HG03039 (cell line): ENCODE measurements at regions not wholly inside any gene's neighbourhood (a gene's known extent, or its start where the extent isn't known, plus 50 kb on each side); places are given as distances from the start of the nearest gene placed in this dataset.

Source experiments
- ATAC-seq: cut with Tn5 transposase; IDR thresholded peaks from one replicate; pipeline ENCODE4 v1.9.1; 2021; ENCODE audit warnings: mild to moderate bottlenecking, moderate library complexity; ENCODE audit not compliant: unreplicated experiment

DNA sequence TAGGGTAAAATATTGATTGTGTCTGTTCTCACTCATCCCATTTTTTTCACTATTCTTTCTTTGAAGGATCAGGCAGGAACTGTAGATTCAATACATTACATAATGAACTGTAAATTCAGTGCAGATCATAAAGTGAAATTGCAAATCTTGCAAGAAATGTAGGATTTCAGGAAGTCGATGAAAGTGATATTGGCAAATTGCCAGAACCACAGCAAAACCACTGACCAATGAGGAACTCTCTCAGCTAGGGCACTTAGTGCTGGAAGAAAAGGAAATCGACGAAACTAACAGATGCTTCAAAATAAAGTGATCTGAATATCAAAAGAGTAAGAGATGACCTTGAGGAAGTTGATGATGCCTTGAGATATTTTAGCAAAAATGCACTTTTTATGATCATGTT lies 157.6 kb downstream of the AACS start:
- ATAC-seq = no peak

DNA sequence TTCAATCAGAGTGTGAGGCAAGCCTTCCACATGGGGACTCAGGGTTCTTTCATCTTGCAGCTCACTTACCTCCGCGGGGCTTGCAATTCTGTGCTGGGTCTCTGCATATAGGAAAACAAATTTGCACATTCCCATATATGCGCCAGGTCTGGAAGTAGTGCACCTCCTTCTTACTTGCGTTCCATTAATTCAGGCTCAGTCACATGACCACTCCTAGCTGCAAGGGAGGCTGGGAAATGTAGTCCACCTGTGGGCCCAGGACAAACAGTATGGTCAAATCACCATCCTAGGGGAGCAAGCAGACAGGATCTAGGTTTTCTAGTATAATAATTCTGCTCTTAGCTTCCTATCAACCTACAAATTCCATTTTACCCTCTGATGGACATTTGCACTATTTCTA lies 160.4 kb downstream of the AACS start:
- no peak for ATAC-seq

DNA sequence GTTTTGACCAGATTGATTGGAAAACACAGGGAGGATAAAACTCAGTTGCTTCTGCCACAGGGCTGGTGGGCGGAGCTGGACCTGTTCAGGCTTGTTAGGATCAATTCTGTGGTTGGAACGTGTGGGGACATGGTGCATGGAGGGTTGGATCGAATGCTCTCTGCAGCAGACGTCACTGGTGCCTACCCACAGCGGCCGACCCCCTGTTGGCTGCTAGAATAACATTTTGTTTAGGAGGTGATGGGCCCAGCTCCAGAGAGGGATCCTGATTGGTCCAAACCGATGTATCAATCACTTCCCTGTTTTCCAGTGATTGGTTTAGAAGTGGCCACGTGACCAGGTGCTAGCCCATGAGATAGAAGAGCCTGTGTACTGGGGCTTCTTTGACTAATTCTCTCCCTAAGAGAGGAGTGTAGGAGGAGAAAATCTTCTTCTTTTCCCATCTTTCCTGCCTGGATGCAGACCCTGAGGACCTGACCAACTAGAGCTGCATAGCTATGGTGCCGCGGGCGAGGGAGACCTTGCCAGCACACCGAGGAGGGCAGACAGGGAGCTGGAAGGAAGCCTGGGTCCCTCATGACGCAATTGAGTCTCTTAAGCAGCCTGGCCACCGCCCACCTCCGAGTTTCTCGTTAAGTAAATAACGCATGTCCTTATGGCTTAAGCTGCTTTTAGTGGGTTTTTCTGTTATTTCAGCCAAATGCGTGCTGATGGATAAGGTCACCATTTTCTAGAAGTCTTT lies 163.5 kb downstream of the AACS start:
- ATAC-seq = no peak

DNA sequence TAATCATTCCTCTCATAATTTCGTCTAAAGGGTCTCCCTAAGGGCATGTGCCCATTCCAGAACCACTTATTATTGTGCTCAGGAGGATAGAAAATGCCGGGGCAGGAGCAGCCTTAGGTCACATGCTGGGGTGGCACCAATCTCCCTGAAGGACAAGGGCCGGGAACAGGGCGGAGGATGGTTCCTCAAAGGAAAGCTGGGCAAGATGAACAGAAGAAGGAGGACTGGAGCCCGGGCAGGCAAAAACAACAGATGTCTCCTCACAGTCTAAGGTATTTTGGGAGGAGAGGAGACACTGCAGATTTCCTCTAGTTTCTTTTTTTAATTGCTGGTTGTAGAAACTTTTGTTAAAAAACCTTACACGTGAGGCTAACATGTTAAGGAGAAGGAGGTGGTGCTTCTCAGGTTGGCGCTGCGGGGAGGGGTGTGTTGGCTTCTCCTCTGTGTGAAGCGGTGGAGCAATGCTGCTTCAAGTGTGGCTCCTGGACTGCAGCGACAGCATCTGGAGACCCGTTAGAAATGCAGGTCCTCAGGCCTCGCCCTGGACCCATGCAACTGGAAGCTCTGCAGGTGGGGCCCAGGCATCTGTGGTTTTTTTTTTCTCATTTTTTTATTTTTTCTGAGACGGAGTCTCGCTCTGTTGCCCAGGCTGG lies 164.8 kb downstream of the AACS start:
- no peak for ATAC-seq

DNA sequence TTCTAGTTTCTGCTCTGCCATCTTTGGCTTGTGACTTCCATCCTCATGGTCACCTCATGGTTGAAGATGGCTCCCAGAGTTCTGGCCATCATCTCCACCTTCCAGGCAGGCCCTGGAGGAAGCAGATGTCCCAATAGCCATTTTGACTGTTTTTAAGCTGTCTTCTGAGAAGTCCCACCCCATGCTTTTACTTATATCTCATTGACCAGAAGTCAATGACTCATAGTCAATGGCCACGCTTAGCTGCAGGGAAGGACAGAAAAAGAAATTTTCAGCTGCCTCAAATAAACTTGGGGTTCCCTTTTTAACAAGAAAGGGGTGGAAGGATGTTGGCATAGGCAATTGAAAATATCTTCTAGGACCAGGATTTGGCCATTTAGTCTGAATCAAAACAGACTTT lies 168.1 kb downstream of the AACS start:
- ATAC-seq = no peak

DNA sequence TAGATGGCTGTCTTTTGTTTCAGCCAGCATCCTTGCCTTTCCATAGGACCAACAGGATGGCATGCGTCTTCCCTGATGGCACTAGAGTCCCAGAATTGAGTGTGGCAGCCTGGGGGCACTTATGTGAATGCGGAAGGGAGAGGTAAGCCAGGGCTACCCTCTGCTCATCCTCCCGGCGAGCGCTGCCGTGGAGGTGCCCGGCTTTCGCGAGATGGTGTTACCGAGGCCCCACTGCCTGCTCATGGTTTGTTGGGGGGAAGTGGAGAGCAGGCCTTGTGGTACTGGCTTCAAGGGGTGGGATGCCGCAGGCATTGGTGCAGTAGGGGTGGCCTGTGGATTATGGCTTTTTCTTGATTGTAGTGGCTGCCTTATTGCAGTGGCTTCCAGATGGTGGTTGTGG lies 174.3 kb downstream of the AACS start:
- no peak for ATAC-seq

DNA sequence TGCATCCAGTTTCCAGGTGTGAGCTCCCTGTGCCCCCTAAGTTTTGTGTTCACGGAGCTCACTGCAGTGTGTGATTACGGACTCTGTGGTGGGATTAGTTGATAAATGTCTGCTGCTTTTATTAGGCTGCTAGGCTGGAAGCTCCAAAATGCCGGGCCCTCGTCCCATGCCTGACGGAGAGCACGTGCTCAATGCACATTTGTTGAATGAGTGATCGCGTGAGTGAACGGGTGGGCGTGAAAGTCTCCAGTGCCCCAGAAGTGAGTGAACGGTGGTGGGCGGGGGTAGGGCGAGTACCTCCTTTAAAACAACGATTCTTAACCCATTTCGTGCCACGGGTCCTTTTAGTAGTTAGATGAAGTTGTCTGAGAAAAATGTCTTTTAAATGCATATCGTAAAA lies 175.5 kb downstream of the AACS start:
- ATAC-seq = no peak

DNA sequence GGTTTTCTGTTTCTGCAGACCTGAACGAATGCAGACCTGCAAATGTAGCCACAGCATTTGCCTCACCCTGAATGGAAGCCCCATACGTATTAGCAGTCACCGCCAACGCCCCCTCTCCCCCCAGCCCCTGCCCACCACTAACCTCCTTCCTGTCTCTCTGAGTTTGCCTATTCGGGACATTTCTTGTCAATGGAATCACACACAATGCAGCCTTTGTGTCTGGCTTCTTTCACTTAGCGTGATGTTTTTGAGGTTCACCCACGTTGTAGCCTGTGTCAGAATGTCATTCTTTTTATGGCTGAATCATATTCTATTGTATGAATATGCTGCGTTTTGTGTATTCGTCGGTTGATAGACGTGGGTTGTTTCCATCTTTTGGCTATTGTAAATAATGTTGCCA lies 178.6 kb downstream of the AACS start:
- no peak for ATAC-seq

DNA sequence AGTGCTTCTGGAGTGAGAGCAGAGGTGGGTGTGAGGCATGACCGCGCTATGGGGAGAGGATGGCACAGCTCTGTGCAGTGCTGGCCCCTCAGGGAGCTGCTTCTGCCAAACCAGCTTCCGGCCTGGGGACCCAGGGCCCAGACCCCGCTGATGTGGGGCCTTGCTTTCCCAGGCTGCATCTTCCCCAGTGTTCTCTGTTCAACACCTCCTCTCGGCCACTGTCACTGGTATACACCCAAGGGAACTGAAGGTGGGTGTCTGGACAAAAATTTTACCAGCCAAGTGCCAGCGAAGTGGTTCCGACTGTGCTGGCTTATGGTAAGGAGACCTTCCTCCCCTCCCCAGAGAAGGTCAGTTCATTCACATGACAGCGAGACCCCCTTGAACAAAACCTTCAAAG lies 179.1 kb downstream of the AACS start:
- no peak for ATAC-seq

DNA sequence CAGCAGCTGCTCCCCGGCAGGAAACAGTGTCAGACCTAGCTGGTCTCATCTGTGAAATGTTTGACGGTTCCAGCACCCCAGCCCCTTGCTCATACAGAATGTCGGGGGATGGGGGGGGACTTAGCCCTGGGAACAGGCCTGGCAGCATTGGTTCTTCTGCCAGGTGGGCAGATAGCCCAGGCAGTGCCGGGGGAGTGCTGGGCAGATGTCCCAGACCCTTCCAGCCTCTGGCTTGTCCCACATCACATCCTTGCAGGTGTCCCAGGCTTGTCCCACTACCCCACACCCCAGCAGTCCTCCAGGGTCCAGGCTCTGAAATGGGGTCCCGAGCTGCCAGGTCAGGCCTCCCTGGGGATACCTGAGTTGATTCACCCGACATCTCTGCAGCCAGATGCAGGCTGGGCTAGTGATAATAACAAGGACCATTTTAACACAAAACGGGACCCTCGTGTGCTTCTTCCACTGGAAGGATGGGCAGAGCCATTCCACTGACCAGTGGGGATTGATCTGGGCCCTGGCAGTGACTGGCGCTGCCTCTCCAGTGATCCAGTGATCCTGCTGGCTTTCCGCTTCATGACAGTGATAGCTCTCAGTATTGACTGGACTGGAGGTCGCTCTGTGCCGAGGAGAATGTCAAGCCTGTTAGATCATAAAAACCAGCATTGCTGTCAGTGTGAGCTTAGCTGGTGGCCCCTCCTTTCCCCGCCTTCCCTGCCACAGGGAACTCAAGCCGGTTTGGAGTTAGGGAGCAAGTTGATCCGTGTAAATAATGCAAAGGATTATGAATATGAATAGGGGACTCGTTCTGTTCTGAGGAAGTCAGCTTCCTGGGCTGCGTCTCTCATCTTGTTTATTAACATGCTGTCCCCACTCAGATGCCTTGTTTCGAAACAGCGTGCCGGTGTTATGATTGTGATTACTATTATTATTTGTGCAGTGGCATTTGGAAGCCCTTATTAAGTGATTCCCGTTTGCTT lies 180.6 kb downstream of the AACS start:
- no peak for ATAC-seq

DNA sequence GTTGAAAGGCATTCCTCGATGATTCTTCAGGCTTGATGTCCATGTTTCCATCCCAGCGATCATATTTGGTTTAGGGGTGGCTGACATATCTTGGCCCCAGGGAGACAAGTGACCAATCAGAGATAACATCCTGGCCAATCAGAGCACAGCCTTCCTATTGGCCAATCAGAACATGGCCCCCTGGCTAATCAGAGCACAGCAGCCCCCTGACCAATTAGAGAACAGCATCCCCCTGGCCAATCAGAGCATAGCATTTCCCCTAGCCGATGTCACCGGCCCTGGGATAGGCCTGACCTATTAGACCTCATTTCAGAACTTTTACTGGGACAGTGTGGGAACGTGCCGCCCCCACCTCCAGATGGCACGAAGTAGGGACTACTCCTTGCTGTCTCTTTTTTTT lies 182.2 kb downstream of the AACS start:
- ATAC-seq = no peak

DNA sequence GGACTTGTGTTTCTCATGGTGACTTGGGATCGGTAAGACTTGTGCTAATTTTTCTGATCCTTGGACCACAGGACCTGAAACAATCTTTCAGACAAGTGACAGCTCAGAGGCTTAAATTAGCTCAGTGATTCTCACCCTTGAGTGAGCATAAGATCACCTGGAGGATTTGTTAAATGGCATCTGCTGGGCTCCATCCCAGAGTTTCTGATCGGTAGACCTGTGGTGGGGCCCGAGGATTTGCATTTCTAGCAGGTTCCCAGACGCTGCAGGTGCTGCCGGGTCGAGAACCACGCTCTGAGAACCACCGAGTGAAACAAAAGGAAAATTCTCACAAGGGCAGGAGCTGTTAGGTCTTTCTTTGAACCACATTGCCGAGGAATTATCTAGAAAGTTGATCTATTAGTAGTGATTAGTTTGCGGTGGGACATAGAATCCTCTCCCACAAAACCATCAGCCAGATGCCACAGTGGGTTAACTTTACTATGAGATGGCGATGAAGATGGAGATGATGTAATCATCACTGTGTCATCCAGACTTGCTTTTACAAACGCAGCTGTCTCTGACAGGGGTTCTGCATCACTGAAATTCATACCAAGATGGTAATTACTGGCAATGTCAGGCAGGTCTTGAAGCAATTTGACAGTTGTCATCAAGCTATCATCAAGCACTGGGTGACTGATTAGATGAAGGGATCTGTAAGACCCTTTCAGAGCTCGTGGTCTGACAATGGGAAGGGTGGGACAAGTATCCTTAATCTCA lies 184.0 kb downstream of the AACS start:
- no peak for ATAC-seq

DNA sequence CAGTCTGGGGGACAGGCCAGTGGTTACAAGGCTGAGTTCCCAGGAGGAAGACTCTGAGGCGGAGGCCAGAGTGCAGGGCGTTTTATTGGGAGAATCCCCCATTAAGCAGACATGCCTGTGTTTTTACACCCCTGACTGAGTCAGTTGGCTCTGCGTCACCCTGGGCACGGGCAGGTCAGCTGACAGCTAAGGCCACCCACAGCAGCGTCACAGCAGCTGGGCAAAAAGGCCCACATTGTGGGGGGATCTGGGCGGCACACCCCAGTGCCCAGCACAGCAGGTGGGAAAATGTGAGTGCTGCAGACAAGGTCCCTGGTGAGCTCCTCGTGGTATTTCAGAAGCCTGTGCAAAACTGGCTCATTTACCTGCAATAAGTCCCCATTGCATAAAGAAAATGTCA lies 184.7 kb downstream of the AACS start:
- no peak for ATAC-seq

DNA sequence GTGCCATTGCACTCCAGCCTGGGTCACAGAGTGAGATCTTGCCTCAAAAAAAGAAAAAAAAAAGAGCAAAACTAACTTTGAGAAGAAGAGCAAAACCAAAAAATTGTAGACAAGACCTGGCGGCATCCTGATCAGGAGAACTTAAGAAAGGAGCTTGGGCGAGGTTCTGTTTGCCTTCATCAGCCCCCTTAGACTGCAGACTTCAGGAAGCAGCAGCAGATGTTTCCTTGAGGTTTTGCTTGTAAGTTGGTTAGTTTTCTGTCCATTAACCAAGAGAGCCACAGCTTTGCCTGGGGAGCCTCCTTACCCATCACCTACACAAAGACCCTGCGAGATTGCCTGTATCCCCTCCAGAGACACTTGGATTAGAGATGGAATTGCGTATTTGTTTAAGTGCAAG lies 189.0 kb downstream of the AACS start:
- ATAC-seq = no peak

DNA sequence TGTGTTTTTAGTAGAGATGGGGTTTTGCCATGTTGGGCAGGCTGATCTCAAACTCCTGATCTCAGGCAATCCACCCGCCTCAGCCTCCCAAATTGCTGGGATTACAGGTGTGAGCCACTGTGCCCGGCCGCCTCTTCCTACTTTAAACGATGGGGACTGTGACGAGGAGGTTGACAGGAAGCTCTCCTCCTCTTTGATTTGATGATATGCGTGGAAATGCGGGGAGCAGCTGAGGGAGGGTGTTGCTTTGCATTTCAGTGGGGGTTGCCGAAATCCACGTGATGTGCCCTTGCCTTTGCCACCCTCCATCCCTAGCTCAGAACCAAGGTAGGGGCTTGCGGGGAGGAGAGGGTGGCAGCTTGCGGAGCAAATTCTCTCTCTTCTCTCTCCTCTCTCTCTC lies 189.6 kb downstream of the AACS start:
- no peak for ATAC-seq

DNA sequence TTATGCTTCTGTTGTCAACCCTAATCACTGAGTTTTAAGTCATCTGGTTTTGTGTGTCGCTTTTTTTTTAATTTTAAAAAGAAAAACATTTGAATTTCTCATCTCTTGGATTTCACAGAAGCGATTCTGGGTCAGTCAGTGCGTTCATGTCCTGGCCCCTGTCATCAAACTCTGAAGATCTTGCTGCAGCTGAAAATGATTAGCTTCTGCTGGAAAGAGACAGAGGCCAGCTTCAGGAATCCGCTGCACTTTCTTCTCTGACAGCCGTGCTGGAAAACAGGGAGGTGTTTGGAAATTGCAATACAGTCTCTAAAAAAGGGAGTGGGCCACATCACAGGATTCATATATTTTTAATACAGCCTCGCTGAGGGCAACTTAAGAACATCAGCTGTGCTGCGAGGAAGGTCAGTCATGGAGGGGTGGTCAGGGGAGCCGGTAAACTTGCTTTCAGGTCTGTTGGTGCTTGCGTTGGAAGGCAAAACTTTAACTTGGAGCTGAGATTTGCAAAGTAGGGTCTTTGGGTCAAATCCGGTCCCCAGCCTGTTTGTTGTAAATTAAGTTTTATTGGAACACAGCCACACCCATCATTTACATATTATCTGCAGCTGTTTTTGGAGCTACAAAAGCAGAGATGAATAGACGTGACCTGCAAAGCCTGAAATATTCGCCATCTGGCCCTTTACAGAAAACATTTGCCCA lies 190.8 kb downstream of the AACS start:
- no peak for ATAC-seq

DNA sequence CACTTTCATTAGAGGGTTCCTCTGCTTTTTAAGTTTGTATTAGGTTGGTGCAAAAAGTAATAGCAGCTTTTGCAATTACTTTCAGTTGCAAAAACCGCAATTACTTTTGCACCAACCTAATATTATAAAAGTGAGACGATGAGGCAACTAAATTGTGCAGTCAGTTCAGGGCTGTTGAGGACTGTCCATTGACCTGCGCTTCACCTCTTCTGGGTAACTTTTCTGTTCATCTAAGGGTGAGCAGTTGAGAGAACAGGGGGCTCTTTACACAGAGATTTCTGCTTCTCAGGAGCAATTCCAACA lies 191.3 kb downstream of the AACS start:
- ATAC-seq = no peak

DNA sequence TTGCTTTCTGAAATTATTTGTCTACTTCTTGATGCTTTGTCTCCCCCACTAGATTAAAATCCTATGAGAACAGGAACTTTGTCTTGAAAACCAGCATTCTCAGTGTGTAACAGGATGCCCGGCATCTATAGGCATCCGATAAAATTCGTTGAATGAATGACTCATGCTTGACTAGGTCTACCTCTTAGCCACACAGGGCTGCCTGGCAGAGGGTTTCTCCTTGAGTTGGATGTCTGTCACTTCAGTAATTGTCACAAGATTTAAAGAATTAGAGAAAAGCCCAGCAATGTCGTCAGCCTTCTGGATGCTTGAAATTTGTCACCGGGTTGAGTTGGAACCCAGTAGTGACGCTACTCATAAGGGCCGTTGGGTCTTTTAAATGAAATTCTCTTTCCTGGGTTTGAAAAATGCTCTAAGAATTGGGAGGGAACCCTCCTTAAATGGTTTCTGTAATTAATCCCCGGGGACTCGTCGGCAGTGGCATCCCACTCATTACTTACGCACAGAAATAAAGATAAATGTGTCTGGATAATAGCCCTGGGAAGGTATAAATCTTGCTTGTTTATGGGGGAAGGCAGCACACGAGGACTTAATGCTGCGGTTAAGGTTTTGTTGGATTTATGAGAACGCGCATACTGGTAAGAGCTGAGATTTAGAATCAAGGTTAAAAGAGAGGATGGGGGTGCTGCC lies 194.1 kb downstream of the AACS start:
- no peak for ATAC-seq

DNA sequence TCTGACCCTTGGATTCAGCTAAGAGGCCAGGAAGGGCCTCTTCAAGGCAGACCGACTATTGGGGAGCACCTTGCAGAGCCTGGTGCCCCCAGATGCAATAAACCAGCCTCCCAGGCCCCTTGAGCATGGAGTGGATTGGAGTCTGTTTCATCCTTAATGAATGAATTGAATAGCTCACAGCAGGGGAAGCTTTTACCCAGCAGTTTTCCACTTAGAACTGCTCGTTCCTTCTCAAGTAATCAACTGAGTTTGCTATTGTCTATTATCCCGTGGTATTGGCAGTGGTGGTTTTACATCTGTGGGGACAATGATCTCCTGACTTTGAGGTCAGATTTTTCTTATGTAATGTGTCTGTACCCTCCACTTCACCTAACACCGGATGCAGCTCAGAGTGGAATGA lies 197.6 kb downstream of the AACS start:
- ATAC-seq = no peak

DNA sequence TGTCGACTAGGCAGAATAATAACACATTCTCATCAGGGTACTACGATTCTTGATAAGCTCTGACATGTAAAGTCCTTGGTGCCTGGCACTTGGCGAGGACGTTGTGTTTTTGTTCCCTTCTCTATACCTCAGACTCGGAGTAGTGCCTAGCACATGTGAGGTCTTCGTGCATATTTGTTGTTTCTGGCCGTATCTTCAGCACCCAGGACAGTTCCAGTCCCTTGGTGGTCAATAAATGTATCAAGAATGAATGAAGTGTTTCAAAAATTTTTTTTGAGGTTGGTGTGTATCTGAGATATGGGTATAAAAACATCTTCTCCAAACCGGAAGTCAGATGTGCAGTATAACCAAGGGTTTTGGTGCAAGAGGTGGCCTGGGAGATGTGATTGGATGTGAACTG lies 198.2 kb downstream of the AACS start:
- no peak for ATAC-seq
